ENCODE measurements at regions not wholly inside any gene's neighbourhood (a gene's known extent, or its start where the extent isn't known, plus 50 kb on each side); places are given as distances from the start of the nearest gene placed in this dataset.

DNA sequence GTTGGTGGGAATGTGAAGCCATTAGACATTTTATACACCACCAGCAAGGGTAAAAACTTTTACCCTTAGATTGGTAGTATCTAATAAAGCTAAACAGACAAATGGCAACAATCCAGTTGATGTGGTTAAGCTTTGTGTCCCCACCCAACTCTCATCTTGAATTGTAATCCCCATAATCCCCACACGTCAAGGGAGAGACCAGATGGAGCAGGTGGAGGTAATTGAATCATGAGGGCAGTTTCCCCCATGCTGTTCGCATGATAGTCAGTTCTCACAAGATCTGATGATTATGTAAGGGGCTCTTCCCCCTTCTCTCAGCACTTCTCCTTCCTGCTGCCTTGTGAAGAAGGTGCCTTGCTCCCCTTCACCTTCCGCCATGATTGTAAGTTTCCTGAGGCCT lies 602.3 kb downstream of the NUF2 start:
- TF ChIP-seq, protein P1, sequence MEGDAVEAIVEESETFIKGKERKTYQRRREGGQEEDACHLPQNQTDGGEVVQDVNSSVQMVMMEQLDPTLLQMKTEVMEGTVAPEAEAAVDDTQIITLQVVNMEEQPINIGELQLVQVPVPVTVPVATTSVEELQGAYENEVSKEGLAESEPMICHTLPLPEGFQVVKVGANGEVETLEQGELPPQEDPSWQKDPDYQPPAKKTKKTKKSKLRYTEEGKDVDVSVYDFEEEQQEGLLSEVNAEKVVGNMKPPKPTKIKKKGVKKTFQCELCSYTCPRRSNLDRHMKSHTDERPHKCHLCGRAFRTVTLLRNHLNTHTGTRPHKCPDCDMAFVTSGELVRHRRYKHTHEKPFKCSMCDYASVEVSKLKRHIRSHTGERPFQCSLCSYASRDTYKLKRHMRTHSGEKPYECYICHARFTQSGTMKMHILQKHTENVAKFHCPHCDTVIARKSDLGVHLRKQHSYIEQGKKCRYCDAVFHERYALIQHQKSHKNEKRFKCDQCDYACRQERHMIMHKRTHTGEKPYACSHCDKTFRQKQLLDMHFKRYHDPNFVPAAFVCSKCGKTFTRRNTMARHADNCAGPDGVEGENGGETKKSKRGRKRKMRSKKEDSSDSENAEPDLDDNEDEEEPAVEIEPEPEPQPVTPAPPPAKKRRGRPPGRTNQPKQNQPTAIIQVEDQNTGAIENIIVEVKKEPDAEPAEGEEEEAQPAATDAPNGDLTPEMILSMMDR (IDR thresholded peaks at IDR 0.05; ENCODE audit: low read depth, low read length, missing control alignments) = no peak
- DNase-seq (ENCODE audit: extremely low read depth, low read depth) = no peak

DNA sequence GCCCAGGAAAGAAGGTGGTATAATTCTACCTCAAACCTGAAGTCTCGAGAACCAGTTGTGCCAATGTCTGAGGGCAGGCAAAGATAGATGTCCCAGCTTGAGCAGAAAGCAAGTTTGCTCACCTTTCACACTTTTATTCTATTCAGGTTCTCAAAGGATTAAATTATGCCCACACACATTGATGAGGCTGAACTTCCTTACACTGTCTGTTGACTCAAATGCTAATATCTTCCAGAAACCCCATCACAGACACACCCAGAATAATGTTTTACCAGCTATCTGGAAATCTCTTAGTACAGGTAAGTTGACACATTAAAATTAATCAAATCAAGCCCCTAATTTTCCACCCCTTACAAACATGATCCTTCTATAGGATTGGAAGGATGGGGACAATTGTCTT lies 605.7 kb downstream of the NUF2 start:
- TF ChIP-seq, protein P1 (IDR thresholded peaks at IDR 0.05; ENCODE audit: low read depth, low read length, missing control alignments) = no peak
- DNase-seq (ENCODE audit: extremely low read depth, low read depth) = no peak
- no peak overlapping the region for H3K4me3 ChIP-seq (replicated peaks; ENCODE audit: low read depth, low read length)

More for the DNA sequence above, 602.3 kb downstream of the NUF2 start:
- H3K4me3 ChIP-seq (replicated peaks; ENCODE audit: low read depth, low read length) = no peak overlapping the region

DNA sequence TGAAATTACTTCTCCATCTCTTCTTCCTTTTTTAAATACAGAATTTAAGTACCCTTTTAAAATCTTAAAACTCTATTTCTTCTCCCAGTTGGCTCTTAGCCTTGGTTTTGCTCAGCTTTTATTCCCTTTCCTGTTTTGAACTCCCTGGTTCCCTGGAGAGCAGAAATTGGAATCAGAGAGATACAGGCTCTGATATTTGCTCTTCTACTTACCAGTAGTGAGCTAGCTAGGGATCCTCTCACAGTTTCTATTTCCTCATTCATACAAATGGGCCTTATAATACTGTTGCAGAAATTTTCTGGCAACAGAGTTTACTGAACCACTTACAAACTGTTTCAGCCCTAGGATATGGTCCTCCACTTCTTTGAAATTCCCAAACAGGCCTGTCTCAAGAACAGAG lies 606.3 kb downstream of the NUF2 start:
- TF ChIP-seq, protein P1 (IDR thresholded peaks at IDR 0.05; ENCODE audit: low read depth, low read length, missing control alignments) = no peak
- no peak for DNase-seq (ENCODE audit: extremely low read depth, low read depth)
- no peak overlapping the region for H3K4me3 ChIP-seq (replicated peaks; ENCODE audit: low read depth, low read length)

- no peak for DNase-seq (ENCODE audit: extremely low read depth, low read depth)
- no peak overlapping the region for H3K4me3 ChIP-seq (replicated peaks; ENCODE audit: low read depth, low read length)
- TF ChIP-seq, protein P1 (IDR thresholded peaks at IDR 0.05; ENCODE audit: low read depth, low read length, missing control alignments) = no peak
Observed at GRCh38 chr1:163928651-163929050, 606.9 kb downstream of the NUF2 start.

DNA sequence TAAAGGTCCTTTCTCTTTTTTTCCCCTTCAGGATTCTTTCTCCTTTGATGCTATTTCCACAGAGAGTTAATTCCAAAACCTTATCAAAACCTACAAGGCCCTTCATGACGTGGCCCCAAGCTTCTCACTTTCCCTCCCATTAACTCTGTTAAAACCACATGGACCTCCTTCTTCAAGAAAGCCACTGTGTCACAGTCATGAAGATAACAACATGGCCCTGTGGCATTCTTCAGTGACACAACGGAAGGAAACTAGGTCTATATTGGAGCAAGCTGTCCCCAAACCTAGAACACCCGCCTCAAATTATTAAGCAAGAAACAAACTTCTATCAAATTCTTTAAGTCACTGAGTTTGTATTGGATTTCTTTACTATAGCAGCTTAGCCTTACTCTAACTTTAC lies 611.1 kb downstream of the NUF2 start:
- TF ChIP-seq, protein P1 (IDR thresholded peaks at IDR 0.05; ENCODE audit: low read depth, low read length, missing control alignments) = no peak
- DNase-seq (ENCODE audit: extremely low read depth, low read depth) = no peak
- no peak overlapping the region for H3K4me3 ChIP-seq (replicated peaks; ENCODE audit: low read depth, low read length)

DNA sequence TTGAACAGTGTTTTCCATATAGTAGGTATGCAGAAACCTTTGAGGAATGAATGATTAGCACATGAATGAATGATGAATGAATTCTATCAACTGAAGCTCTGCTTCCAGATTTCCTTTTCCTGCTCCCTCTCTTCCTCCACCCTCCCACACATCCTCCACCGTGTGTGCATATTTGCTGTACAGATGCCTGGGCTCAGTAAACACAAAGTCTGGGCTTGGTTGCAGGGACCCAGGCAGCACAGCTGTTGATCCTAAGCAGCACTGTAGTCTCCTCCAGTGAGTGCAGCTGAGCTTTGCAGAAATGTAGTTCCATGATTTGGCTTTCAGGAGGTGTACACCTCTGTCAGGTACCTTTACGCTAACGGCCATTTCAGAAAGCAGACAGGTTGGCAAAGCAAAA lies 611.7 kb downstream of the NUF2 start:
- H3K4me3 ChIP-seq (replicated peaks; ENCODE audit: low read depth, low read length) = no peak overlapping the region
- DNase-seq (ENCODE audit: extremely low read depth, low read depth) = no peak
- TF ChIP-seq, protein P1 (IDR thresholded peaks at IDR 0.05; ENCODE audit: low read depth, low read length, missing control alignments) = no peak

DNA sequence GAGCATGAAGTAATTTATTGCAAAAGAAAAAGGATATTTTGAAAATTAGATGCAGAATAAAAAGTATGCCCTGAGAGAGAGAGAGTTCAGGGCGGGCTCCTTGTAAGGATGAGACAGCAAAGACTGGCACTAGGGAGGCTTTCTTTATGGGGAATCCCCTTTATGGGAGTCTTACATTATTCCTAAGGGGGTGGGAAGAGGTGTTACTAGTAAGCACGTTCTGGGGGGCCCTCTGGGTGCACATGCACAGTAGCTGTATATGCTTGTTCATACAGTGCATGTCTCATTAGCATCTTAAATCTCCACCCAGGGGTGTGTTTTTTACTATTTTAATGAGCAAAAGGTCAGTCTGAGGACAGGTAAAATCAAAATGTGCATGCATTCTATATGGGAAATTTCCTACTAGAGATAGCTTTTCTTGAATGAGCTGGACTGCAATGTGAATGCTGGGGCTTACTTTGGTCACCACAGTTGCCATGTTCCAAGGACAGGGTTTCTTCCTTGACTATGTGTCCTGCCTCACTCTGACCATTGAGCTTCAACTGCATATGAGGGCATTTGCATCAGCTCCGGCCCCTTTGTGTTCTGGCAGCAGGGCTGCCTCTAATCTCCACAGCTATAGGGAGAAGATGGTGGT lies 614.1 kb downstream of the NUF2 start:
- TF ChIP-seq, protein P1 (IDR thresholded peaks at IDR 0.05; ENCODE audit: low read depth, low read length, missing control alignments) = no peak
- no peak overlapping the region for H3K4me3 ChIP-seq (replicated peaks; ENCODE audit: low read depth, low read length)
- DNase-seq (ENCODE audit: extremely low read depth, low read depth) = no peak
